Right ventricle myocardium superior (tissue), 1 donor: ENCODE measurements at regions not wholly inside any gene's neighbourhood (a gene's known extent, or its start where the extent isn't known, plus 50 kb on each side); places are given as distances from the start of the nearest gene placed in this dataset.
"Not testable (repeated sequence)": the region's sequence is repeated elsewhere in the genome, so short reads cannot be mapped to it uniquely, and the experiment has no call there.

Source experiments
- ATAC-seq: fragments of 200-7000 bp; cut with Tn5 transposase; one replicate; pipeline ENCODE4 v1.9.1; 2020; ENCODE audit warnings: mild to moderate bottlenecking; ENCODE audit not compliant: poor library complexity
- DNase-seq: peaks from one replicate; pipeline ENCODE4 v3.0.0-alpha.2; 2020
- intact Hi-C: fragments of 100-400 bp; cut with DNase I; formaldehyde crosslinking; loops from one replicate; pipeline ENCODE4 v1.11.2; 2022
- donor health status: DM: no; HTN: yes; CAD: no; lungs with severe emphysema.

GRCh38 chr6:11459079-11459610, 78.4 kb upstream of the TMEM170B start:
- DNase-seq (no peak), ATAC-seq (no peak)
- intact Hi-C loops = no loop called here

DNA sequence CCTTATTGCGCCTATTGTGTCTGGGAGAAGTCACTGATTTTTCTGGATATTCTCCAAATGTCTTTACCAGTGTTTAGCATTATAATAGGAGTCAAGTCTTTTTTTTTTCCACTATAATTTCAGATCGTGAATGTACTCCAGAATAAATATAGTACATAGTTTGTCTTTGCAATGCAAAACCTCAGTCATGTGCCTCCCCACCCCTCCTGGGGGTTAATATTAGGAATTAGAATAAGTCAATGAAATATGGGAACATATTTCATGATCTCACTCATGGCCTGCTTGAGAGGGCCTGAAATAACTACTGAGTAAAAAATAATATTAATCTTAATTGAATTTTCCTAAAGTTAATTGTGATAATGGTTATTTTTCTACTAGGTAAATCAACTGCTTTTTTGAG, 79.0 kb upstream of the TMEM170B start:
- DNase-seq (no peak), ATAC-seq (no peak)
- intact Hi-C loops = no loop called here

DNA sequence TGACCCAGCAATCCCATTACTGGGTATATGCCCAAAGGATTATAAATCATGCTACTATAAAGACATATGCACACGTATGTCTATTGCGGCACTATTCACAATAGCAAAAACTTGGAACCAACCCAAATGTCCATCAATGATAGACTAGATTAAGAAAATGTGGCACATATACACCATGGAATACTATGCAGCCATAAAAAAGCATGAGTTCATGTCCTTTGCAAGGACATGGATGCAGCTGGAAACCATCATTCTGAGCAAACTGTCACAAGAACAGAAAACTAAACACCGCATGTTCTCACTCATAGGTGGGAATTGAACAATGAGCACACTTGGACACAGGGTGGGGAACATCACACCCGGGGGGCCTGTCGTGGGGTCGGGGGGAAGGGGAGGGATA, 80.1 kb upstream of the TMEM170B start:
- intact Hi-C loops = not testable (repeated sequence)

GRCh38 chr6:11452106-11452505, 85.4 kb upstream of the TMEM170B start:
- intact Hi-C loops, ATAC-seq, DNase-seq: not testable (repeated sequence)

More for the DNA sequence above, 80.1 kb upstream of the TMEM170B start:
- not testable (repeated sequence) for ATAC-seq, DNase-seq

- no peak for DNase-seq
- no peak for ATAC-seq
- intact Hi-C loops = no loop called here
Measured at GRCh38 chr6:11450037-11450436, 87.5 kb upstream of the TMEM170B start.

- ATAC-seq (no peak), DNase-seq (no peak)
- intact Hi-C loops = no loop called here
Measured at GRCh38 chr6:11449408-11449807, 88.1 kb upstream of the TMEM170B start.

DNA sequence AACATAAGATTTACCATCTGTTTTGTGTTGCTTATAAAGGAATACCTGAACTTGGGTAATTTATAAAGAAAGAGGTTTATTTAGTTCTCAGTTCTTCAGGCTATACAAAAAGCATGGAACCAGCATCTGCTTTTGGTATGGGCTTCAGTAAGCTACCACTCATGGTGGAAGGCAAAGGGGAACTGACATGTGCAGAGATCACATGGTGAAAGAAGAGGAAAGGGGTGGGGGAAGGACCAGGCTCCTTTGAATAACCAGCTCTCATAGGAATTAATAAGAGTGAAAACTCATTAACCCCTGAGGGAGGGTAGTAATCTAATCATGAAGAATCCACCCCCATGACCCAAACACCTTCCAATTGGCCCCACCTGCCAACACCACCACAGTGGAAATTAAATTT, 89.5 kb upstream of the TMEM170B start:
- no peak for DNase-seq

DNA sequence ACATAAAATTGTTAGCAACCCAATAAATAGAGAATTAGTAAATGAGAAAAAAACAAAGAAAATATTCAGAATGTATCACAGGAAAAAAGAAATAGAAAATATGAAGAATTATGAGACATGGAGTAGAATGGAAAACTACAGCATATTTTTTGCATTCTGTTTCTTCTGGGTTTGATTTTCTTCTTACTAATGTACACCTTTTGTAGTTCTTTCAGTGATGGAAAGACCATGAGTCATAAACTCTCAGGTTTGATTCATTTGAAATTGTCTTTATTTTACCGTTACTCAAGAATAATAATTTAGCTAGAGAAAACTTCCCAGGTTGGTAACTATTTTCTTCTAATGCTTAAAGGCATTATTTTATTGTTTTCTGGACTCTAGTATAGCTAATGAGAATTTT, 90.3 kb upstream of the TMEM170B start:
- intact Hi-C loops = no loop called here
- DNase-seq (no peak), ATAC-seq (no peak)

More for the DNA sequence above, 89.5 kb upstream of the TMEM170B start:
- intact Hi-C loops = no loop called here
- no peak for ATAC-seq

DNA sequence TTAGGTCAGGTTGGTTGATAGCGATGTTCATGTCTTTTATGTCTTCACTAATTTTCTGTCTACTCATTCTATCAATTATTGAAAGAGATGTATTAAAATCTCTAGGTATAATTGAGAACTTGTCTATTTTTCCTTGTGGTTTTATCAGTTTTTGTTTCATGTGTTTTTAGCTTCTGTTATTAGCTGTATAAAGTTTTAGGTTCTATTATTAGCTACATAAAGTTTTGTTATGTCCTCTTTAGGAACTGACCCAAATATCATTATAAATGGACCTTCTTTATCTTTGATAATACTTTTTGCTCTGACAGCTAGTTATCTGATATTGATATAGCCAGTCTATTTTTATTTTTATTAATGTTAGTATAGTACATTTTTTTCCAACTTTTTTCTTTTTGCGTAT, 92.4 kb upstream of the TMEM170B start:
- ATAC-seq (no peak), DNase-seq (no peak)
- intact Hi-C loops = no loop called here

GRCh38 chr6:11443125-11443524, 94.4 kb upstream of the TMEM170B start:
- intact Hi-C loops, ATAC-seq, DNase-seq: not testable (repeated sequence)

DNA sequence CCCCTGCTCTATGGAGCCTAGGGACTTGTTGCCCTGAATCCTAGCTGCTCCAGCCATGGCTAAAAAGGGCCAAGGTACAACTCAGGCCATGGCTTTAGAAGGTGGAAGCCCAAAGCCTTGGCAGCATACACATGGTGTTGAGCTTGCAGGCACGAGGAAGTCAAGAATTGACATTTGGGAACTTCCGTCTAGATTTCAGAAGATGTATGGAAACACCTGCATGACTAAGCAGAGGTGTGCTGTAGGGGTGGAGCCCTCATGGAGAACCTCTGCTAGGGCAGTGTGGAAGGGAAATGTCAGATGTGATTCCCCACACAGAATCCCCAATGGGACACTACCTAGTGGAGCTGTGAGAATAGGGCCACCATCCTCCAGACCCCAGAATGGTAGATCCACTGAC, 95.1 kb upstream of the TMEM170B start:
- DNase-seq (no peak), ATAC-seq (no peak)

DNA sequence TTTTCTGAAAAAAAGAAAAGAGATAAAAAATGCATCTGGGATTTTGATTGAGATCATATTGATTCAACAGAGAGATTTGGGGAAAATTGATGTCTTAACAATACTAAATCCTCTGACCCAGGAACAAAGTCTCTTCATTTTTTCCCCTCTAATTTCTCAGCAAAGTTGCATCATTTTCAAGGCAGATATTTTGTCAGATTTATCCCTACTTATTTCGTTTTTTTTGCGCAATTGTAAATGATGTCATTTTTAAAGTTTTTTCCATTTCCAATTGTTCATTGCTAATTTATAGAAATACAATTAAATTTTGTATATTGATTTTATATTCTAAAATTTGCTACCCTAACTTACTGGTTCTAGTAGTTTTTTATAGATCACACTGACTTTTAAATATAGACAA, 97.7 kb upstream of the TMEM170B start:
- DNase-seq = no peak
- ATAC-seq = no peak
- intact Hi-C loops = no loop called here

More for the DNA sequence above, 95.1 kb upstream of the TMEM170B start:
- intact Hi-C loops = no loop called here

GRCh38 chr6:11439017-11439420, 98.5 kb upstream of the TMEM170B start:
- ATAC-seq (peak; percentile 36), DNase-seq (no peak)
- intact Hi-C loops = no loop called here

- intact Hi-C loops = no loop called here
- DNase-seq (no peak), ATAC-seq (no peak)
Measured at GRCh38 chr6:11437824-11438459, 99.6 kb upstream of the TMEM170B start.

GRCh38 chr6:11436508-11437096, 100.9 kb upstream of the TMEM170B start:
- ATAC-seq (no peak), DNase-seq (no peak)
- intact Hi-C loops = no loop called here

GRCh38 chr6:11434565-11435326, 102.8 kb upstream of the TMEM170B start:
- ATAC-seq (peak; percentile 62), DNase-seq (no peak)
- intact Hi-C loops = no loop called here

DNA sequence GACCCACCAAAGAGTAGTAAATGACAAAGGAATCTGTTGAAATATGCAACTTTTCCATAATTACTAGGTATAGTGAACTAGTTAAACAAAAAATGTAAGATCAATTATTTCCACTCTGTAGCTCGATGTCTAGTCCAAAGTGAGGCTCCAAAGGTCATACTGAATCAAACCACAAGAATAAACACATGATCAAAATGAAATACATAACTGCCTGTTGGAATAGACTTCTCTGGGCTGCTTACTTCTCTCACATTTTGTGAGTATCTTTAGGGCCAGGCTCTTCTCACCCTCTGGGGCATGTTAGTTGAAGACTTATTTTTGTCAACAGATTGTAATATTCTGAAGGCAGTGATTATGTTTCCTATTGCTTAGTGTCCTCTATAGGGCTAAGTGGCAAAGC, 103.7 kb upstream of the TMEM170B start:
- ATAC-seq = no peak
- DNase-seq = no peak
- intact Hi-C loops = no loop called here

GRCh38 chr6:11432713-11433450, 104.7 kb upstream of the TMEM170B start:
- DNase-seq (no peak), ATAC-seq (no peak)
- intact Hi-C loops = no loop called here

GRCh38 chr6:11432091-11432490, 105.5 kb upstream of the TMEM170B start:
- DNase-seq (no peak), ATAC-seq (no peak)
- intact Hi-C loops = no loop called here
